ENCODE measurements at regions not wholly inside any gene's neighbourhood (a gene's known extent, or its start where the extent isn't known, plus 50 kb on each side); places are given as distances from the start of the nearest gene placed in this dataset.

- no peak for DNase-seq
These were observed 711.9 kb downstream of the C12orf50 start for GRCh38 chr12:87317302-87317701.

- no peak for DNase-seq
These were observed 718.0 kb downstream of the C12orf50 start for GRCh38 chr12:87311206-87311605.

GRCh38 chr12:87310126-87310525 lies 719.1 kb downstream of the C12orf50 start:
- DNase-seq, result no peak

DNA sequence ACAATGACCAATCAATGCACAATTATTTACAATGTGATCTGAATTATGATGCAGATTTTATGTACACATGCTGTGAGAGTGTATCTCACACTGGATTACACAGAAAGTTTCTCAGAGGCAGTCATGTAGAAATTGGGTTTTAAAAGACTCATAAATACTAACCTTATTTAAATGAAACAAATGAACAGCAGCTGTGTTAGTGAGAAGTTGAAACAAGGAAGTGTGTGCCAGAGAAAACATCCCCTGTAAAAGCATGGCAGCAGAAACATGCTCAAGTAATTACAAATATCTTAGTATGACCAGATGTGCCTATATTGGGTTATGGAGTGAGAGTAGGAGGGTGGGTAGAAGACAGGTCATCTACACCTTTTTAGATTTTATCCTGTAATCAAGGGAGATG lies 723.7 kb downstream of the C12orf50 start:
- no peak for DNase-seq

- no peak for DNase-seq
These were observed 724.8 kb downstream of the C12orf50 start for GRCh38 chr12:87304406-87304805.

DNA sequence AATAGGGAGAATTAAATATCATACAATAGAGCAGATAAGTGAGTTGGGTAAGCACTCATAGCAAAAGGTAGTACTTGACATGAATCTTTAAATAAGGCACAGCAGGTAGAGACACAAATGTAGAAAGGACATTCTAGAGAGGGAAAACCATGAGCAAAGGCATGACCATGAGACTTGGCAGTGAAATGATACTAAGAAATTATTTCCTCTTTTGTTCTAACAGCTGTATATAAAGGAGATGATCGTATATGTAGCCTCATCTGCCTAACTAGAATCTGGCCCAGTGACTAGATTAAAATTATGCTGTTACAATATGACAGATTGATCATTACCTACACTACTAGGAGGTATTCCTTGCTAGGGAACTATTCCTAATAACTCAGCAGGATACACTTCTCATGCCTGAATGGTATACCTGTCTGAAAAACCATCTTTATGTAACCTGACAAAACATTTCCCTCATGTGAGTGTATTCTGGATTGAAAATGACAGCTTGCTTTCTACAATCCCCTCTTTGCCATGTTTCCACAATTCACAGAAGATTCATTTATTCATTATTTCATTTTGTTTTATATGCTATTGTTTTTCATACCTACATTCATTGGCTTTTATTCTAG lies 725.7 kb downstream of the C12orf50 start:
- no peak for DNase-seq

DNA sequence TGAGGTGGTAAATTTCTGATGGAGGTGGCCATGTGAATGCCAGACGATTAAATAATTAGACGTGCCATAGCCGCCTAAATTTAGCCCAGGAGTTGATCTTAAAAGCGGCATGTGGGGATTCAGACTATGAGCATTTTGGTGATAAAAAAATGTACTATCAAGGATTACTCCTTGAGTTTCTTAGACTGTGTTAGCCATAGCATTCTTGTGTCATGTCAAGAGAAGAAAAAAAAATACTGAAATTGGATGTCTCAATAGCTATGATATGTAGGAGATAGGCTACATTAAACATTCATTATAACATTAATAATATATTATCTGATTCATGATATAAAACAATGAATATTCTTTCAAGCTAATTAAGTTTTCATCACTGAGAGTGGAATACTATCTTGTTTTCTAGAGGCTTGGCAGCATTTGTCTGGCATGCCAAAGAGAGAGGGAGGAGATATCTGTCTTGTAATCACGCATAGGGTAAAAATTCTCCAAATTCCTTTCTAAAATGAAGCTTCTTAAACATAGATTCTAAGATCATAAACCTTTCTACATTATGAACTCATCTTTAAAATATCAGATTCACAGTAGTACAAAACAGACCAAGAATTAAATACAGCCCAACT lies 727.0 kb downstream of the C12orf50 start:
- no peak for DNase-seq

- no peak for DNase-seq
These were observed 738.7 kb downstream of the C12orf50 start for GRCh38 chr12:87290505-87290904.

DNA sequence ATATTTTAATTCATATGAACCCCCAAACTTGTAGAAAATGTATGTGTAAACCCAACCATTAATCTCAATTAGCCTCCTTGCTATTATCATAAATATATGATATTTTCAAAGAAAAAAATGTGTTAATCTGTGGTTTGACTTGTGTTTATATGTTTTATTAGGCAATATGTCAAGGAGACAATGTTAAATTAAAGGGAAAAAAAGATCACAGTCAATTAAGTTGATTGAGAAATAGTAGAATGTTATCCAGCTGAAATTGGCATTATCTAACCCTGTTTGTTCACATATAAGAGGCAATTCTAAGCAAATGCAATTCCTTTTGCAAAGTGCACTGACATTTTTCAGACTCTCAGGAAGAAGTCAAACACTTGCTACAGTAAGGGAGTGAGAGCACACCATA lies 745.3 kb downstream of the C12orf50 start:
- DNase-seq, result no peak

DNA sequence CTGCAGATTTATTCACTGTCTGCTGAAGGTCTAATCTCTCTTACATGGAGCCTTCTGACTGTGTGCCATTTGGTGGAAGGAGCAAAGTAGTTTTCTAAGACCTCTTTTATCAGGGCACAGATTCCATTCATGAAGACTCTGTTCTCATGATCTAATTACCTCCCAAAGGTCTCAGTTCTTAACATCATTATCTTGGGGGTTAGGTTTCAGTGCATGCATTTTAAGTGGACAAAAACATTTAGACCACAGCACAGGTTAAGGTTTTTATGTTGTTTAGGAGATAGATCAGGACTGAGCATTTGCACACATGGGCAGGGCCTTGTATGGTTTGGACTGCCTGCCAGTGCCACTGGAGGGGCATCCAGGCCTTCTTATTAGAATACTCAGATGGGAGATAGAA lies 746.1 kb downstream of the C12orf50 start:
- no peak for DNase-seq

- no peak for DNase-seq
These were observed 748.3 kb downstream of the C12orf50 start for GRCh38 chr12:87280893-87281292.

DNA sequence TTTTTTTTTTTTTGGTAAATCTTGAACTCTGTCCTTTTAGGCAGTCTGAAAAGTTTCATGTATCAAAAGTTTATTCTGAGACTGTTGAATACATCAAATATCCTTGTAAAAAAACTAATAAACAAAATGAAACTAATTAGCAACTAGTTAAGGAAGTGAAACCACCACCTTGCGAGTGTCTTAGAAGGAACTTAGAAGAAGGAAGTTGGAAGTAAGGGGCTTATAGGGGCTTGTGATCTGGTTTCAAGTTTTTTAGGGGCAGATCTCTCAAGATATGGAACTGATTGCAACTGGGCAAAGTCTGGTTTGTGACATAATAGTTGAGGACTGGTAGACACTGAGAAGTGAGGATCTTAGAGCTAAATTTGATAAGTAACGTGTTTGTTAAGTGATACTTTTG lies 748.8 kb downstream of the C12orf50 start:
- DNase-seq, result no peak

DNA sequence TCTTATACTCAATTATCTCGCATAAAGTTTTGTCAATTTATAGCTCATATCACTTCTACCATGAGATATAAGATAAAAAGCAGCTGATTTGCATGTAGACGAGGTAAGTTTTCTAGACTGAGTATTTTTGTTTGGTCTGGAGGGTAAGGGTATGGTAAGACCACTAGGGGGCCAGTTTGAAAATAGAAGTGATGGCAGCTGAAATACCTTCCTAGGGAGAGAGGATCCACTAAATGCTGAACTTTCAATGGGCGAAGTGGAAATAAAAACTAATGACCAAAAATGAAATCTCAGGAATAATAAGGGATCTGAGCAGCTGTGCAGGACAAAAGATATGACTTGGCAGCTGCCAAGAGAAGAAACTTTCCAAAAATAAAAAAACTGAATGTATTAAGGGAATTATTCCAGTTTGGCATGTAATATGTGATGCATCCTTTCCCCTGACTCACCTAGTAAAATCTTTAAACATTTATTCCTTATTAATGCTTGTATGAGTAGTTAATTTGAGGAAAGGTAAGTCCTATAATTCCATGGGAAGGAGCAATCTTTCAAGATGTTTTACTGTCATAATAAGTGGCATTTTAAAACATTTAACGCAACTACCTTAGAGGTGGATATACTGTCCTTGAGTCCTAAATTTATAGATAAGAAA lies 754.5 kb downstream of the C12orf50 start:
- DNase-seq, result no peak

GRCh38 chr12:87272851-87273250 lies 756.4 kb downstream of the C12orf50 start:
- DNase-seq, result no peak

DNA sequence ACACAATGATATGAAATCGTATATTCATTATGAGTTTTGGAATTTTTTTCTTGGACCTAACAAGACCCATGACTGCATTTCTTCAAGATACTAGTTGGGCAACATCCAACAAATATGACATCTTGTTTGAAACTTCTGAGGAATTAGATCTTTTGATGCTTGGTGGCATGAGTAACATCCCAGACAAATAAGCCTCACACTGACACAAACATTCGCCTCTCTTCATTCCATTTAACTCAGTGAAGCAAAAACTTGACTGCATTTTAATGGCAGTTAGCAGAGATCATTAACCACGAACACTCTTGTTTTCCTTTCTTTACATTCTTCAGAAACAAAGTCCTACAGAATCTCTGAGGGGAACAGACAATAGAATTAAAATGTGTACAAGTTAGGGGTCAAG lies 758.3 kb downstream of the C12orf50 start:
- no peak for DNase-seq

- no peak for DNase-seq
These were observed 762.9 kb downstream of the C12orf50 start for GRCh38 chr12:87266305-87266704.

DNA sequence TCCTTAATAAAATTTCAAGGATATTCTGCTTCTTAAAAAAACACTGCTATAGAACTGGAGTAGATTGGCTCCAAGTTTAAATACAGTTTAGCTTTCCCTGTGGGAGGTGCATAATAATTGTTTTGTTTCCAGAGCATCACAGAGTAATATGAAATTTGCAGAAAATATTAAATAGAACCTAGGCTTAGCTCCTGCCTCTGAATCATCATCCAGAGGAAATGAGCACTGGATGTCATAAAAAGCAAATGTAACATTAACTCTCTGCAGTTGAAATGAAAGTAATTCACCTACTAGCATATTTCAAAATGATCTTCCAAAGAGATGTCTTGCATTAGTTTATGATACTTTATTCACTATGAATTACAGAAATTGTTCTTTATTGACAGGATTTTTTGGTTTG lies 769.8 kb downstream of the C12orf50 start:
- no peak for DNase-seq

DNA sequence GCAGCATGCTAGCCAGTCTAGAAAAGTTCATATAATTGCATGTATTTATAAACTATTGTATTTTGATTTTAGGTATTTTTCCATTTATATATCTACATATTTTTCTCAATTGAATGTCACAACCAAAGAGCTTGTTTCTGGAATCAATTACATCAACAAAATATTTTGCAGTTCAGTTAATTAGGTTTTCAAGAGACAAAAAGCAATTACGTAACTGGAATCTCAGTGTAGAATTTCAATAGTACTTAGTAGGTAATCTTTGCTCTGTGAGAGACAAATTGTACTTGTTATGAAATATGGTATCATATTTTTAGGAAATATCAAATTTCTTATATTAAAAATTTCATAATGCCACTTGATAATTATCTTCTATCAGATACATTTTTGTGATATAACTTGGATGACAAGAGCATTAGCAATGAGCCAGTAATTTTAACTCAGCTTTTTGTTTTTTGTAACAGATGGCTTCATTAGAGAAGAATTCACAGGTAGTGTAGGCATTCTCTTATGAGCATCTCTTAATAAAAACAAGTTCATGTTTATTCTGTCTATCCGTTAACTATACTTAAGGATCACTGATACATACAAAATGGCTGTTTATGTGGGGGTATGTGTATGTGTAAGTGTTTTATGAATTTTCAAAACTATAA lies 774.7 kb downstream of the C12orf50 start:
- no peak for DNase-seq

DNA sequence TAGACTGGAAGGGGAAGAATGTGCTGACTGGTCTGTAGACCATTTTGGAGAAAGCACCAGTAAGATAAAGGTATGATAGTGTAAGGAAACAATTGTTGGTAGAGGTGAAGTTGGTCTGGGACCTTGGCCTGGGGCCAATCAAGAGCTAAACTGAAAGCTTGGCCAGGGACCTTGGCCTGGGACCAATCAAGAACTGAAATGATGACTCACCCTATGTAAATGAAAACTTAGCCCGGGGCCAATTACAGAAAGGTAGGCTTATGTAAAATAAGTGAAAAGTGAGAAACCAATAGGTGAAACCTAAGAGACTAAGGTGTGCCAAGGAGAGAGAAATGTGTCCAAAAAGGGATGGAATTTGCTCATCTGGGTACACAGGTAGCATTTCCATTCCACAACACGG lies 776.0 kb downstream of the C12orf50 start:
- DNase-seq, result no peak

- no peak for DNase-seq
These were observed 782.5 kb downstream of the C12orf50 start for GRCh38 chr12:87246726-87247125.

- DNase-seq, result no peak
These were observed 790.7 kb downstream of the C12orf50 start for GRCh38 chr12:87238466-87238865.

GRCh38 chr12:87234898-87235297 lies 794.3 kb downstream of the C12orf50 start:
- no peak for DNase-seq

DNA sequence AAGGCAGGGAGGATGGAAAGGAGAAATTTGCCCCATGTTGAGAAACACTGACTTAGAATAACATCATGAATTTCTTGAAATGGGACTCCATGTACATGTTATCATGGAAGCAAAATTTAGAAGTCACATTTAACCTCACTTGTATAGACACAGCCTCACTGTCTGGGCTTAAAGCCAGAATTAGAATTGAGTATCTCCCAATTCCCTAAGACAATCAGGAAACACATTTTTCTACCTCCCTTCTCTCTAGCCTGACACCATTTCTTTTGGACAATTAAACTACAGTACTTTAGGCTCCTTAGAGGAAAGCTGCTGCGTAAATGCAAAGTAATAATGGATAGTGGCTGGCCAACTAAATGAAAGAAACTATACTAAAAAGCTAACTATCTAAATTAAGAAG lies 795.5 kb downstream of the C12orf50 start:
- no peak for DNase-seq

DNA sequence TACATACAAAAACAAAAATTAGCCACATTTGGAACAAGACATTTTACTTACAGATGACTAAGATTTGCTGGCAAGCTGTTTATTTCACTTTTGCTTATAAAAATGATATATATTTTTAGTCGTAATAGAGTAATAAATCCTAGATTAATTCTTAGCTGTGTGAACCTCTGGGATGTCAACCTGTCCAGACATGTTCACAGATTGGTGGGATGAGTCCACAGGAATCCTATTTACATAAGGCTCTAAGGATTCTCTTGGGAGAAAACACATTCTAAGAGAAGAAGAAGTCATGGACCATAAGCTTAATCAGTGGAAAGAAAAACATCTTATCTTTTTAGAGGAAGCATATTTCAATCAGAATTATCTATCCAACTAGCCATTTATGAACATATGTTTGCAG lies 797.4 kb downstream of the C12orf50 start:
- DNase-seq, result no peak
